Gastrocnemius medialis (tissue), 4 donors: ENCODE measurements at regions not wholly inside any gene's neighbourhood (a gene's known extent, or its start where the extent isn't known, plus 50 kb on each side); places are given as distances from the start of the nearest gene placed in this dataset.

Source experiments
- ATAC-seq, 2 donors: fragments of 150-250 bp; one replicate each; pipeline ENCODE4 v1.9.1; 2016
- DNase-seq, 2 donors: peaks; one replicate each; pipeline ENCODE4 v3.0.0-alpha.2; 2019
- H3K27ac ChIP-seq, 4 donors: fragments of 200-600 bp; sonication (generic); 1 replicate in 1 of 4; 2 replicates in 3 of 4; pipeline ENCODE4 v1.5.1; 2016 to 2018; ENCODE audit warnings: mild to moderate bottlenecking in 2 of 4, moderate library complexity in 1 of 4
- H3K27me3 ChIP-seq, 3 donors: fragments of 200-600 bp; sonication (generic) in 2 of 3; 1 replicate in 1 of 3; 2 replicates in 2 of 3; pipeline versions ENCODE4 v1.5.1 to v1.6.0; 2016 to 2019; ENCODE audit warnings: mild to moderate bottlenecking in 1 of 3, moderate library complexity in 1 of 3
- H3K36me3 ChIP-seq, 2 donors: fragments of 200-600 bp; sonication (generic) in 1 of 2; one replicate each; pipeline ENCODE4 v1.5.1; 2017 to 2018
- H3K4me1 ChIP-seq, 2 donors: fragments of 200-600 bp; sonication (generic) in 1 of 2; one replicate each; pipeline ENCODE4 v1.5.1; 2016 to 2017; ENCODE audit warnings: mild to moderate bottlenecking in 2 of 2
- H3K4me3 ChIP-seq, 4 donors: fragments of 200-600 bp; sonication (generic) in 3 of 4; 1 replicate in 1 of 4; 2 replicates in 3 of 4; pipeline ENCODE4 v1.5.1; 2016 to 2019; ENCODE audit warnings: mild to moderate bottlenecking in 2 of 4
- H3K9me3 ChIP-seq, 3 donors: fragments of 200-600 bp; sonication (generic) in 2 of 3; 1 replicate in 1 of 3; 2 replicates in 2 of 3; pipeline ENCODE4 v1.5.1; 2016 to 2019
- CTCF ChIP-seq, 5 experiments: fragments of 450-650 bp in 3 of 5; fragments of 200-600 bp in 2 of 5; sonication (generic) in 2 of 5; IDR thresholded peaks in 4 of 5; conservative IDR thresholded peaks in 1 of 5; 1 replicate in 4 of 5; 2 replicates in 1 of 5; pipeline ENCODE4 v1.5.1; 2016 to 2019; ENCODE audit warnings: antibody characterized with exemption in 5 of 5, mild to moderate bottlenecking in 3 of 5, moderate library complexity in 3 of 5
- POLR2A ChIP-seq, 2 donors: fragments of 450-650 bp; IDR thresholded peaks; one replicate each; pipeline ENCODE4 v1.6.1; 2017; ENCODE audit warnings: antibody characterized with exemption in 2 of 2, mild to moderate bottlenecking in 2 of 2, moderate library complexity in 2 of 2
- in situ Hi-C, 4 donors: fragments of 200-750 bp; cut with MboI; loops; one replicate each; pipeline versions ENCODE4 v1.15.0 to v1.8.0; 2017; ENCODE audit warnings: low sequenced_read_pairs in 4 of 4
- intact Hi-C: fragments of 100-400 bp; cut with DNase I; formaldehyde crosslinking; loops from one replicate; pipeline ENCODE4 v1.15.1; 2023; ENCODE audit warnings: low total_unique reads

- no peak for ATAC-seq
- in situ Hi-C loops (no loop called here), intact Hi-C loops (no loop called here)
- no peaks in the 10 kb centered on the region for H3K36me3 ChIP-seq
- no peaks in the 10 kb centered on the region for H3K9me3 ChIP-seq
- no peak for DNase-seq
- H3K27me3 ChIP-seq = no peaks in the 10 kb centered on the region
- no peak for TF ChIP-seq POLR2A (IDR thresholded peaks at IDR 0.05)
- no peak for TF ChIP-seq CTCF (IDR thresholded peaks at IDR 0.05 in 4 of 5, conservative IDR thresholded peaks at IDR 0.05 in 1 of 5)
- H3K27ac ChIP-seq = no peak overlapping the region
- no peak overlapping the region for H3K4me3 ChIP-seq
- no peaks in the 10 kb centered on the region for H3K4me1 ChIP-seq
These were observed 627.2 kb upstream of the STXBP6 start for GRCh38 chr14:25677111-25677510.

DNA sequence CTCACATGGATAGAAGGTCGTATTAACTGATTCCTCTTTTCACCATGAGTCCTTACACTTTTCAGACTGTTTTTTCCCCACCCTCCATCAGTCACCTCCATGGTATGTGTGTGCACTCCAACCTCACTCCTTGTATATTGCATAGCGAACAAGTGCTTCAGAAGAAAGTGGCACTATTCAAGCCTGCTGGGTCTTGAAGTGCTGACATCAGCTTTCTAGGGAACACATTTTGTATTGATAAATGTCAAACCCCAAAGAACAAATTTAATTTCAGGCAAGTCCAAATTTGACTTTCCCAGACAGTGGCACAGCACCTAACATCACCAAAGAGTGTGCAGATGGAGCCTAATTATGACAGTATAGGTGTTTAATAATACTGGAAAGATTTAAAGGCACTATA, 617.4 kb upstream of the STXBP6 start:
- Histone ChIP-seq H3K4me1 (no peaks in the 10 kb centered on the region), H3K27ac (no peak overlapping the region), H3K4me3 (no peak overlapping the region), H3K9me3 (no peaks in the 10 kb centered on the region), H3K36me3 (no peaks in the 10 kb centered on the region), H3K27me3 (no peaks in the 10 kb centered on the region)
- in situ Hi-C loops (no loop called here), intact Hi-C loops (no loop called here)
- TF ChIP-seq CTCF (IDR thresholded peaks at IDR 0.05 in 4 of 5, conservative IDR thresholded peaks at IDR 0.05 in 1 of 5) (no peak), POLR2A (IDR thresholded peaks at IDR 0.05) (no peak)
- no peak for ATAC-seq
- no peak for DNase-seq

GRCh38 chr14:25666877-25667276, 616.9 kb upstream of the STXBP6 start:
- intact Hi-C loops (no loop called here), in situ Hi-C loops (no loop called here)
- no peaks in the 10 kb centered on the region for H3K27me3 ChIP-seq
- no peak for DNase-seq
- no peak for TF ChIP-seq POLR2A (IDR thresholded peaks at IDR 0.05)
- no peak for ATAC-seq
- no peaks in the 10 kb centered on the region for H3K4me1 ChIP-seq
- no peak overlapping the region for H3K27ac ChIP-seq
- H3K9me3 ChIP-seq = no peaks in the 10 kb centered on the region
- H3K4me3 ChIP-seq = no peak overlapping the region
- no peaks in the 10 kb centered on the region for H3K36me3 ChIP-seq

DNA sequence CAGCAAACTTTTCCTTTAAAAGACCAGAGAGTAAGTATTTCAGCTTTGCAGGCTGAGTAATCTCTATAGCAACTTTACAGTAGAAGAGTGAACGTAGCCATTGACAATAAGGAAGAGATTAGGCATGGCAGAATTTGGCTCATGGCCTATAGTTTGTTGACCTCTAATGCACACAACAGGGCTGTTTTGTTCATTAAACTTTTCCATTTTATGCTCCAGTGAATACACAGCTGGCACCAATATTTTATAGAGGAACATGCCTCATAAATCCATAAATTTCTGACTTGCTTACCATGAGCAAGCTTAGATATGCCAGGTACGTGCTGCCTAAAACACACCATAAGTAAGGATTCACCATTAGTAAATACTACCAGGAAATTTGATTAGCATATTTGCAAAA, 609.0 kb upstream of the STXBP6 start:
- Histone ChIP-seq H3K27me3 (no peaks in the 10 kb centered on the region), H3K4me1 (no peaks in the 10 kb centered on the region), H3K36me3 (no peaks in the 10 kb centered on the region), H3K4me3 (no peak overlapping the region), H3K9me3 (no peaks in the 10 kb centered on the region), H3K27ac (no peak overlapping the region)
- in situ Hi-C loops (no loop called here), intact Hi-C loops (no loop called here)
- ATAC-seq = no peak
- no peak for TF ChIP-seq CTCF (IDR thresholded peaks at IDR 0.05 in 4 of 5, conservative IDR thresholded peaks at IDR 0.05 in 1 of 5)
- TF ChIP-seq POLR2A (IDR thresholded peaks at IDR 0.05) = no peak
- no peak for DNase-seq

DNA sequence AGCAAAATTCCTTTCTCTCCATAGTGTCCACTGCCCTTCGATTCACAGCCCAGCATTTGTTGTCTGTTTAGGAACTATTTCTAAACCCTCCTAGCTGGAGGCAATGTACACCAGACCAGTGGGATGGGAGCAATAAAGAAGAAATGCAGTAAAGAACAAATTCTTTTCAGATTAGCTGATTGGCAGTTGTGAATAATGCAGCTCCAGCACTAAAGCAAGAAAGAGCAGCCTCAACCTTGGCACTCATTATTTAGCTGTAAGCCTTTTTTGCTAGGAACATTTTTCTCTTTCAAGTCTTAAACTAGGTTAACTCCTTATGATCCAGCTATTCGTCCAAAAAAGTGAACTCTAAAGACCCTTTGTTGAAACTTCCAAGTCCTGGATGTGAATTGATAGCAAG, 580.5 kb upstream of the STXBP6 start:
- Histone ChIP-seq H3K27ac (no peak overlapping the region), H3K4me3 (no peak overlapping the region), H3K27me3 (no peaks in the 10 kb centered on the region), H3K9me3 (no peaks in the 10 kb centered on the region), H3K36me3 (no peaks in the 10 kb centered on the region), H3K4me1 (no peaks in the 10 kb centered on the region)
- DNase-seq (no peak), ATAC-seq (no peak)
- in situ Hi-C loops = no loop called here
- intact Hi-C loops = no loop called here
- TF ChIP-seq CTCF (IDR thresholded peaks at IDR 0.05 in 4 of 5, conservative IDR thresholded peaks at IDR 0.05 in 1 of 5) (no peak), POLR2A (IDR thresholded peaks at IDR 0.05) (no peak)
